Dermis microvascular lymphatic vessel endothelial cell (primary cell): ENCODE measurements at regions not wholly inside any gene's neighbourhood (a gene's known extent, or its start where the extent isn't known, plus 50 kb on each side); places are given as distances from the start of the nearest gene placed in this dataset.
"Not testable (repeated sequence)": the region's sequence is repeated elsewhere in the genome, so short reads cannot be mapped to it uniquely, and the experiment has no call there.

Experiments
- DNase-seq, 2 donors: peaks; one replicate each; pipeline versions ENCODE4 v3.0.0 to v3.0.0-alpha.2; 2010; ENCODE audit warnings: low read depth in 2 of 2

- no peak for DNase-seq
These were observed 171.8 kb upstream of the WSCD1 start for GRCh38 chr17:5898406-5898805.

- DNase-seq: no peak
These were observed 170.5 kb upstream of the WSCD1 start for GRCh38 chr17:5899496-5900195.

GRCh38 chr17:5901731-5902130 lies 168.4 kb upstream of the WSCD1 start:
- DNase-seq: no peak

GRCh38 chr17:5902181-5903140 lies 167.7 kb upstream of the WSCD1 start:
- DNase-seq: no peak

- no peak for DNase-seq
These were observed 158.3 kb upstream of the WSCD1 start for GRCh38 chr17:5911919-5912318.

DNA sequence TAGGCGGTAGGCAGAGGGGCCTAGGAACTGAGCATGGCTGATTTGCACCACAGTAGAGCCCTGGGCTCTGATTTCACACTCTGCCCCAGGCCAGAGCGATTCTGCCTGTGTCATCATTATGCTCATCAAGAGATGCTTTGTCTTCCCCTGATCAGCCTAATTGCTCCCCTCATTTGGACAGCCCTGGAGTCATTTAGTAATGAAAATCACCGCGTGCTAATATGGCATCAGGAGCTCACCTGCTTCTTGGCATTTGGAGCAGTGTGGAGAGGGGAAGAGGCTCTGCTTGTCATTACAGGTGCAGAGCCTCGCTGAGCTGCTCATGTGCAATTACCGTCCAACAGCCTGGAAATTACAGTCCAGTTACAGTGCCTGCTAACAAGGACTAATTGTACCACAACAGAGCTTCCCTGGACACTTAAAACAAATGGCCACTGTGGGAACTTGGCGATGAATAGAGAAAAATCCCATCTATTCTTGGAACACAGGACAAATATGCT lies 157.1 kb upstream of the WSCD1 start:
- no peak for DNase-seq

DNA sequence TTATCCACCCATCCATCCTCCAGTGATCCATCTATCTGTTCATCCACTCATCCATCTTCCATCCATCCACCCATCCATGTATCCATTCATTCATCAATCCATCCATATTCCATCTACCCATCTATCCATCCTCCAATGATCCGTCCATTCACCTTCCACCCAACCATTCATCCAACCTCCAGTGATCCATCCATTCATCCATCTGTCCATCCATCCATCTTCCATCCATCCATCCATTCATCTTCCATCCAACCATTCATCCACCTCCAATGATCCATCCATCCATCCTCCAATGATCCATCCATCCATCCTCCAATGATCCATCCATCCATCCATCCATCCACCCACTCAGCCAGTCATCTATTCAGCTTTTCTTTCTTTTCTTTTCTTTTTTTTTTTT lies 156.5 kb upstream of the WSCD1 start:
- no peak for DNase-seq

GRCh38 chr17:5915337-5915736 lies 154.8 kb upstream of the WSCD1 start:
- no peak for DNase-seq

DNA sequence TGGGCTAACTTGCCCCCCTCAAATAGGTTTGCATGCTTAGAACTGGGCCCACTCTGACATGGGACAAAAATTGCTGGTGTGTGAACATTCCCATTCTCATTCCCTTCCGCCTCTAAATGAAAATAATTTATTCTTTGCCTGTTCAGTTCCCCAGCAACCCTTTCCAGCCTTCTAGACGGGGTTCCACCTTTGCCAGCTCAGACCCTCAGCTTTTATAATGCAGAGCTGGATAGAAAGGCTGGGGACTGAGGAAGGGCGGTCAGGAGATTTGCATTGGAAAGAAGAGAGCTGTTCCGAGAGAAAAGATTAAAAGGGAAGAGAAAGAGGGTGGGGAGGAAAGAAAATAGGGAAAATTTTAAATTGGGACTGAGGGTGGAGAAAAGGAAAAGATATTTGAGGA lies 151.1 kb upstream of the WSCD1 start:
- DNase-seq: no peak

DNA sequence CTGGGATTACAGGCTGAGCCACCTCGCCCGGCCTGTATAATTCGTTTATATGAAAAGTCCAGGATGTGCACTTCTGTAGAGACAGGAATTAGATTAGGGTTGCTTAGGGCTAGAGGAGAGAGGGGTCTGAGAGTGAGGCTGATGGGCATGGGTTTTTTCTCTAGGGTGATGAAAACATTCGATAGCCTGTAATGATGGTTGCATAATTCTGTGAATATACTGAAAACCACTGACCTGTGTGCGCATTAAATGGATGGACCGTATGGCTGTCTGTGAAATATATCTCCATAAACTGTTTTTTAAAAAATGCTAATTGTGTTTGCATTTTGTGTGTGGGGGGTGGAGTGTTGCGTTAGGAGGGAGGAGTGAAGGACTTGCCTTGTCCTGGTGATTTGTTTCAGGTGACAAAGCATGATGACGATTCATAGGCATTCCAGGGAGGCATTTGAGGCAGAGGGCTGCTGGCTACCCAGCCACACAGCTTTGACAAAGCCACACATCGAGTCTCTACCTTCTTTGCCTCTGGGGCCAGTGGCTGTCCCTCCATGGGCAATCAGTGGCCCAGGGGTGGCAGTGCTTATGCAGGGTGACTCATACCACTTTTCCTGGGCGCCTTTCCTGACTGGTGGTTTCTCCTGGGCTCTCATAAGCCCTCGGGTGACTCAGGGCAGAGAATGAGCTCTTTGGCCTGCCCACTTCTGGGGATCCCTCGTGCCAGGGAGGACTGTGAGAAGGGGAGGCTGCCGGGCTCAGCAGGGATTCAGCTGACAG lies 148.5 kb upstream of the WSCD1 start:
- DNase-seq: no peak

DNA sequence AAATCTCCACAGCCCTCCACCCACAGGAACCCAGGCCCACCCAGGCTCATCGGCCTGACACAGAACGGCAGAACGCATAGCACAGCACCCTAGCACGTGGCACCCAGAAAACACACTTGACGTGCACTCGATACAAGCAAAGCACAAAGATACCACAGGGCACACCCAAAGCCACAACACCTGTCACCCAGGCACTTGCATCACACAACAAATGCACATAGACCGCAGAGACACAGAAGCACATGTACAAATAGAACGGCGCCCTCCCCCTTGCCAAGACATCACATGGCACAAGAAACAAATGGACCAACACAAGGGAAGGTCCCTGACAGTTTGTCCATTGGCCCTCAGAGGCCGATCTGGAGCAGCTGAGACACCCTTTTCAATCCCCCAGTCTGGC lies 147.7 kb upstream of the WSCD1 start:
- no peak for DNase-seq

DNA sequence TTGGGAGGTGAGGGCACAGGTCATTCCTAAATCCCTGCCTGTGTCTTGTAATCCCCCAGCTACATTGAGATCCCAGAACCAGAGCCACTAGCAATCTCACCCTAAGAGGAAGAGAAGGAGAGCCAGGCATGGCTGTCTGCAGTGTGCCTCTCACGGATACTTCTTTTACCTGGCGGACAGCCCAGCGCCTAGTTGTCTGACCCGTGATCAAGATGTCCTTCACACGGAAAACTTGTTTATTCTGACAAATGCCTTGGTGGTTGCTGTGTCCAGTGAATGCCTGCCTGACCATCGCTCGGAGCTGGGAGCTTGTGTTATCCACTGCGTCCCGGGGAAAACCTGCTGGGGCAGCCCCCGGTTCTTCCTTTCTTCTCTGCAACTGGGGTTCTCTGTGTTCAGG lies 140.5 kb upstream of the WSCD1 start:
- DNase-seq: no peak

- not testable (repeated sequence) for DNase-seq
These were observed 139.6 kb upstream of the WSCD1 start for GRCh38 chr17:5930555-5930954.

DNA sequence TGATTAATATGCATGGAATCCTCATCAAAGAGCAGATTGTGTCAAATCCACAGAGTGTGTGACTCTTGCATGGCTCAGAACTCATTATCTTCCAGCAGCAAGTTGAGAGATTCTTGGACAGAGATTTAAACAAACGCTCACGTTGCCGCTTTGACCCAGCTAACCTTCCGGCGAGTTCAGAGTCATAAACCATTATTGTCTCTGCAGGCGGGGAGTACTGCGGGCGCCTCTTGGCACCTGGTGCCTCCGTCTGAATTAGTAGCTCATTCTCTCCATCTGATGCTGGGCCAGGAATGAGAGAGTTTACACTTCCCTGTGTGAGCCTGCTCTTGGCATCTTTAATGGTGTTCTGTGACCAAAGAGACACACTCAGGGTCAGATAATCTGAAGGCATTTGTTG lies 138.6 kb upstream of the WSCD1 start:
- no peak for DNase-seq

GRCh38 chr17:5933430-5933829 lies 136.7 kb upstream of the WSCD1 start:
- no peak for DNase-seq

GRCh38 chr17:5941258-5941657 lies 128.9 kb upstream of the WSCD1 start:
- no peak for DNase-seq

GRCh38 chr17:5942687-5943086 lies 127.5 kb upstream of the WSCD1 start:
- DNase-seq: no peak

GRCh38 chr17:5943232-5943631 lies 126.9 kb upstream of the WSCD1 start:
- DNase-seq: no peak

DNA sequence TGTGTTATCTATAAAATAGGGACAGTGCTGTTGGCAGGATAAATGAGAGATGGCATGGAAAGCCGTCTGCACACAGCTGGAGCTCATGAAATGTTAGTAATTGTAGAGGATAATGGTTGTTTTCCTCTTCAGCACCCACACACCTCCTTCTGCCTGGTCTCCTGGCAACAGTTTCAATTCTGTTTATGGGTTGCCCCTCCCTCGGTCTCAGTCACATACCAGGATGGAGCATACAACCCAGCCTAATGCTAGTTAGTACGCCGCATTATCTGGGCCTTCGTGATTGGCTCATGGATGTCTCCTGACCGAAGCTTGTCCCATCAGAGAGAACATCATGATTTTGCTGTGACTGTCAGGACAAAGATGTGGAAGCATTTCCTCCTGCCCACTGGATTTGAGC lies 126.2 kb upstream of the WSCD1 start:
- no peak for DNase-seq

DNA sequence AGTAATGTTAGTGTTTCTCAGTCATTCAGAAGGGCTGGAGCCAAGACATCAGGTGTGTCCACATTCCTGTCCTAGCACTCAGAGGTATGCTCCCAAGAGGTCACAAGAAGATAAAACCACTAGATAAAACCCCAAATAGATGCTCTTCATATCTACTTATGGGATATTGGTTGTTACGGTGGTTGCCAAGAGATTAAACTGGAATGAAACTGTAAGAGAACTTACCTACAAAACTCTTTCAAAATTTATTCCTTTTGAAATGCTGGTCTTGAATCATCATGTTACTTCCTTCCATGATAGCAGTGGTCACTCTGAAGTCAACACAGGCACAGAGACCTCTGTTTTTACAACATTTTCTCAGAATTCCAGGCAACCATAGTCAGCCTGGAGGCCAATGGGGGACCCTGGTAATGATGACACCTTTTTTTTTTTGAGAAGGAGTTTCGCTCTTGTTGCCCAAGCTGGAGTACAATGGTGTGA lies 122.4 kb upstream of the WSCD1 start:
- no peak for DNase-seq

- DNase-seq: no peak
These were observed 121.4 kb upstream of the WSCD1 start for GRCh38 chr17:5948811-5949210.

DNA sequence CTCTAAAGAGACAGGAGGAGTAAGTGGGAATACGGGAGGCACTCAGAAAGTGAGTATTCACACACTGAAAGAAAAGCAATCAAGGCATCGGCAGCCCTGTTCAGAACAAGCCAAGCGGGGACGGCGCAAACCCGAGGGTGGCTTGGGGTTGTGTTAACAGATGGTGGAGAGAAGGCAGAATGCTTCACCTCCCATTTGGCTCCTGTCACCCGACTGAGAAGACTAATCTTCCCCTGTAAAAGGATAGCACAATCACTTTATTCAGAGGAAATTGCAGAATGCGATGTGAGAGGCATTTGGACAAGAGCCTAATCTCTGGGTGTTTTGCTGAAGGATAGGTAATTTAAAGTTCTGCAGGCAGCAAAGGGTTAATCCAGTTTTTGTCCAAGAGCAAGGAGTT lies 119.3 kb upstream of the WSCD1 start:
- no peak for DNase-seq
